Endodermal cell (in vitro differentiated cells): ENCODE measurements at regions not wholly inside any gene's neighbourhood (a gene's known extent, or its start where the extent isn't known, plus 50 kb on each side); places are given as distances from the start of the nearest gene placed in this dataset.

ENCODE experiments used
- DNase-seq: peaks from one replicate; pipeline ENCODE4 v3.0.0-alpha.2; 2017
- H3K27ac ChIP-seq: 2 replicates; pipeline ENCODE4 v1.5.1; 2013; ENCODE audit warnings: mild to moderate bottlenecking, low read depth, low read length, moderate library complexity
- H3K27me3 ChIP-seq: 2 replicates; pipeline ENCODE4 v1.6.1; 2013; ENCODE audit warnings: mild to moderate bottlenecking, low read length, moderate library complexity; ENCODE audit not compliant: insufficient read depth, control insufficient read depth, poor library complexity, severe bottlenecking
- H3K36me3 ChIP-seq: 2 replicates; pipeline ENCODE4 v1.7.0; 2013; ENCODE audit warnings: mild to moderate bottlenecking, low read length, moderate library complexity; ENCODE audit not compliant: control insufficient read depth, insufficient read depth
- H3K4me1 ChIP-seq: one replicate; pipeline ENCODE4 v1.7.0; 2013; ENCODE audit warnings: low read length; ENCODE audit not compliant: control insufficient read depth, insufficient read depth
- H3K4me3 ChIP-seq: 2 replicates; pipeline ENCODE4 v1.5.1; 2013; ENCODE audit warnings: mild to moderate bottlenecking, low read length, moderate library complexity
- H3K9ac ChIP-seq: 2 replicates; pipeline ENCODE4 v1.6.1; 2013; ENCODE audit warnings: mild to moderate bottlenecking, low read length, moderate library complexity; ENCODE audit not compliant: poor library complexity, severe bottlenecking; ENCODE audit errors: extremely low read depth
- H3K9me3 ChIP-seq: 2 replicates; pipeline ENCODE4 v1.6.1; 2013; ENCODE audit warnings: mild to moderate bottlenecking, low read length, moderate library complexity; ENCODE audit not compliant: control insufficient read depth
- H3K27ac Mint-ChIP-seq: 2 replicates; pipeline ENCODE4 v1.8.0; 2020; ENCODE audit warnings: mixed read lengths
- H3K27me3 Mint-ChIP-seq: 2 replicates; pipeline ENCODE4 v1.8.0; 2021; ENCODE audit warnings: mild to moderate bottlenecking, mixed read lengths; ENCODE audit not compliant: insufficient read depth
- H3K36me3 Mint-ChIP-seq: 2 replicates; pipeline ENCODE4 v1.8.0; 2020; ENCODE audit warnings: low read depth, mixed read lengths
- H3K4me1 Mint-ChIP-seq: 2 replicates; pipeline ENCODE4 v1.8.0; 2020; ENCODE audit warnings: mixed read lengths
- H3K4me3 Mint-ChIP-seq: 2 replicates; pipeline ENCODE4 v1.8.0; 2020; ENCODE audit warnings: mild to moderate bottlenecking, moderate library complexity, mixed read lengths
- H3K9me3 Mint-ChIP-seq: 2 replicates; pipeline ENCODE4 v1.8.0; 2020; ENCODE audit warnings: mild to moderate bottlenecking, mixed read lengths
- WGBS, 2 experiments: methylation state at CpG; one replicate each; pipeline versions ENCODE4 v1.1.5 to v1.1.7; 2013; ENCODE audit warnings: missing lambda C conversion rate in 2 of 2, mixed read lengths in 1 of 2; ENCODE audit not compliant: insufficient coverage in 1 of 2, insufficient read length in 1 of 2; 5-methylcytosine and 5-hydroxymethylcytosine counted together
- TF ChIP-seq, protein P1 (sequence below): fragments of 200-600 bp; sonication (generic); conservative IDR thresholded peaks from 2 replicates; pipeline ENCODE4 v1.5.0; 2021; ENCODE audit warnings: antibody characterized with exemption, mild to moderate bottlenecking

DNA sequence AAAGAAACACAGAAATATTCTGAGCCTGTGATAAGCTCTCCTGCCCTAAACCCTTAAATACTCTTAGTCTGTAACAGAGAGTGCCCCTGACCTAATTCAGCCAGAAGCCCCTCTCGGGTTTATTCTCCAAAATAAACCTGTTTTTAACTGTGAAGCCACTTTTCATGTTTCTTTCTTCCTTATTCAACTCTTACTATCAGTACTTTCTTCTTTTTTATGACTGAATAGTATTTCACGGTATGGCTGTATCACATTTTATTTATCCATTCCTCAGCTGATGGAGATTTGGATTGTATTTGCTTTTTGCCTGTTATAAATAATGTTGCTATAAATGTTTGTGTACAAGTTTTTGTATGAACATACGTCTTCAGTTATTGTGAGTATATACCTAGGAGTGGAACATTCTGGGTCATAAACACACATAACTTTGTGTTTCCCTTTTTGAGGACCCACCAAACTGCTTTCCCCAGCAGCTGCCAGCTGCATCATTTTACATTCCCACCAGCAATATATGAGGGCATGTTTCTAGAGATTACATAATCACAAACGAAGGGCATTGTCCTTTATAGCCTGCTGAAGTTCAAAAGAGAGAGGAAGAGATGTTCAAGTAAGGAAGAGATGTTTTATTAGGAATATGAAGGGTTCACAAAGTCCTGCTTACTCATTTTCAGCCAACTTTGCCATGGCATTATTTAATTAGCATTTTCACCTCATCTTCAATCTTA is 199.4 kb upstream of the NUDT4 start:
- Histone ChIP-seq H3K27me3 (no peaks in the 10 kb centered on the region), H3K27ac (no peak overlapping the region), H3K9ac (no peak overlapping the region), H3K36me3 (no peaks in the 10 kb centered on the region), H3K4me3 (peak overlapping the region; percentile 43), H3K4me1 (no peaks in the 10 kb centered on the region), H3K9me3 (peaks cover 40% of the 10 kb centered on the region)
- Mint-ChIP-seq H3K9me3 (peaks cover 45% of the 10 kb centered on the region), H3K36me3 (peaks cover 5% of the 10 kb centered on the region), H3K27me3 (peaks cover 6% of the 10 kb centered on the region), H3K4me1 (peaks cover 3% of the 10 kb centered on the region), H3K27ac (no peak overlapping the region), H3K4me3 (no peak overlapping the region)
- DNase-seq, result no peak
- TF ChIP-seq, protein P1, sequence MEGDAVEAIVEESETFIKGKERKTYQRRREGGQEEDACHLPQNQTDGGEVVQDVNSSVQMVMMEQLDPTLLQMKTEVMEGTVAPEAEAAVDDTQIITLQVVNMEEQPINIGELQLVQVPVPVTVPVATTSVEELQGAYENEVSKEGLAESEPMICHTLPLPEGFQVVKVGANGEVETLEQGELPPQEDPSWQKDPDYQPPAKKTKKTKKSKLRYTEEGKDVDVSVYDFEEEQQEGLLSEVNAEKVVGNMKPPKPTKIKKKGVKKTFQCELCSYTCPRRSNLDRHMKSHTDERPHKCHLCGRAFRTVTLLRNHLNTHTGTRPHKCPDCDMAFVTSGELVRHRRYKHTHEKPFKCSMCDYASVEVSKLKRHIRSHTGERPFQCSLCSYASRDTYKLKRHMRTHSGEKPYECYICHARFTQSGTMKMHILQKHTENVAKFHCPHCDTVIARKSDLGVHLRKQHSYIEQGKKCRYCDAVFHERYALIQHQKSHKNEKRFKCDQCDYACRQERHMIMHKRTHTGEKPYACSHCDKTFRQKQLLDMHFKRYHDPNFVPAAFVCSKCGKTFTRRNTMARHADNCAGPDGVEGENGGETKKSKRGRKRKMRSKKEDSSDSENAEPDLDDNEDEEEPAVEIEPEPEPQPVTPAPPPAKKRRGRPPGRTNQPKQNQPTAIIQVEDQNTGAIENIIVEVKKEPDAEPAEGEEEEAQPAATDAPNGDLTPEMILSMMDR, result no peak
- WGBS, 2 experiments, result 92 to 97% methylated on average over 1 to 3 of the region's 4 CpGs

DNA sequence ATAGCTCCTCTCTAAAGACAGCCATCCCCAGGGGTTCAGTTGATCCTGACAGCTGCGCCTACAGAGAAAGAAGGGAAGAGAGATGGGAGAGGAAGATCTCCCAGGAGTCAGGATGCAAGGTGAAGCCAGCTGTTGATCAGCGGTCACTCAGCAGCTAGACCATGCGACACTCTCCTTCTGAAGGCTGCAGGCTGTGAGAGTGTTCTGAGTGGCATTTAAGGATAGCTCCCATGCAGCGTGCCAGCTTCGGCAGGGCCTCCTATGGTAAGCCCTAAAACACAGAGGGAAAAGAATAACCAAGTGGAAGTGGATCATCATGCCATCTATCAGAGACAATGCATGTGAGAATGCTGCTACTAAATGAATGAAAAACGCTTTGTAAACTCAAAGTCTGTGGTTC is 197.9 kb upstream of the NUDT4 start:
- peak overlapping the region; percentile 43 for H3K4me3 ChIP-seq
- TF ChIP-seq, protein P1, result no peak
- Mint-ChIP-seq H3K27me3 (peaks cover 8% of the 10 kb centered on the region), H3K4me3 (no peak overlapping the region), H3K9me3 (peaks cover 46% of the 10 kb centered on the region), H3K4me1 (peaks cover 3% of the 10 kb centered on the region), H3K27ac (no peak overlapping the region), H3K36me3 (peaks cover 5% of the 10 kb centered on the region)
- H3K4me1 ChIP-seq, result no peaks in the 10 kb centered on the region
- no peaks in the 10 kb centered on the region for H3K36me3 ChIP-seq
- WGBS, 2 experiments, result 93% methylated on average over 4 to 6 of the region's 6 CpGs
- no peak overlapping the region for H3K27ac ChIP-seq
- H3K9ac ChIP-seq, result no peak overlapping the region
- DNase-seq, result no peak
- H3K27me3 ChIP-seq, result no peaks in the 10 kb centered on the region
- peaks cover 40% of the 10 kb centered on the region for H3K9me3 ChIP-seq

DNA sequence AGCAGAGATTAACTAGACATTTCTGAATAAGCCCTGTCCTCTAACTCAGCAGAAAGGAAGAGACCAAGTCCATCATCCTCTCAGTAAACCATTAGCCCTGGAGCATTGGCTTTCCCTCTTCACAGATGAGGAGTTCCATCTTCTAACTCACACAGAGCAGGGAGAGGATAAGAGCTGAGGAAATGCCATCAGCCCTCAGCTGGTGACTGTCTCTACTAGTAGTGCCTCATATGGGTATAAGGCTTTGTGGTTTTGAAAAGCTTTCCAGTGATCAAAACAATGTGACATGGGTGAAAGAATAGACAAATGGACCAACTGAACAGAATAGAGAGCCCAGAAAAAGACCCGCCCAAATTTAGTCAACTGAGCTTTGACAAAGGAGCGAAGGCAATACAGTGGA is 197.2 kb upstream of the NUDT4 start:
- peaks cover 40% of the 10 kb centered on the region for H3K9me3 ChIP-seq
- H3K27ac ChIP-seq, result no peak overlapping the region
- H3K4me1 ChIP-seq, result no peaks in the 10 kb centered on the region
- H3K36me3 ChIP-seq, result no peaks in the 10 kb centered on the region
- no peaks in the 10 kb centered on the region for H3K27me3 ChIP-seq
- WGBS, 2 experiments, result 97 to 100% methylated on average over 2 of the region's 2 CpGs
- Mint-ChIP-seq H3K4me3 (no peak overlapping the region), H3K4me1 (peaks cover 3% of the 10 kb centered on the region), H3K36me3 (peaks cover 5% of the 10 kb centered on the region), H3K9me3 (peaks cover 46% of the 10 kb centered on the region), H3K27me3 (peaks cover 8% of the 10 kb centered on the region), H3K27ac (no peak overlapping the region)
- DNase-seq, result no peak
- no peak overlapping the region for H3K4me3 ChIP-seq
- no peak overlapping the region for H3K9ac ChIP-seq
- TF ChIP-seq, protein P1, result no peak
